ENCODE measurements at regions not wholly inside any gene's neighbourhood (a gene's known extent, or its start where the extent isn't known, plus 50 kb on each side); places are given as distances from the start of the nearest gene placed in this dataset.
"Not testable (repeated sequence)": the region's sequence is repeated elsewhere in the genome, so short reads cannot be mapped to it uniquely, and the experiment has no call there.

DNA sequence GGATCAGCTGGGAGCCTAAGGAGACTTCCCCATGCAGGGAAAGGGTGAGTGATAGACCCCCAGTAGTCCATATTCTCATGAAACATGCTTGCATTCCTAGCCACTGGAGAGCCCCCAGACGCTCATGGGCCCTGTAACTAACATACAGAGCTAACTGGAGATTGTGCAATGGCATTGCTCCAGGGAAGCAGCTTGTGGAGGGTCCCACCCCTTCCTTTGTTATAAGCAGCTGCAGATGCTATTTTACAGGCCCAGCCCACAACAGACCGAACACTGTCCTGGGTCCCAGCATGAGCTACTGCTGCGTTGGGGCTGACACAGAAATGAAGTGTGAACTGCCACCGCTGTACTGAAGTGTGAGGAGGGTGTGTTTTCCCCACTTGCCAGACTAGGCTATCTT lies 1465.7 kb upstream of the DIAPH2 start:
- DNase-seq, result no peak

GRCh38 chrX:95248386-95248785 lies 1436.3 kb upstream of the DIAPH2 start:
- no peak for DNase-seq

- DNase-seq, result peak; percentile 20
Measured at GRCh38 chrX:95290455-95290854, 1394.2 kb upstream of the DIAPH2 start.

DNA sequence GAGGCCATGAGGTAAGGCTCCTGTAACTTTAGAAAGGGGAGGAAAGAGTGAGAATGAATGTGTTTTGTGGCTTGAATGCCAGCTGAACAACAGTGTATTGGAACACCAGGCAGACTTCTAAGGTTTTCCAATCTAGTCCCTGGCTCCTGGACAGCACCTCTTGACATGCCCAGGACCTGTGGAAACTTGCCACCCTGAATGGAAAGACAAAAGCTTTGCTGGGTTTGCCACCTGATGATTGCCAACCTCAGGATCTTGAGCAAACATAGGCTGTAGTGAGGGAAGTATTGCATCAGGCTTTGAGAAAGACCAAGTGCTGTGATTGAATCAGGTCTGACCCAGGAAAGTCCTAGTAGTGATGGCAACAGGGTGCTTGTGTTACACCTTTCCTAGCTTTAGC lies 1393.1 kb upstream of the DIAPH2 start:
- DNase-seq, result no peak

- DNase-seq, result no peak
Measured at GRCh38 chrX:95318882-95319281, 1365.8 kb upstream of the DIAPH2 start.

DNA sequence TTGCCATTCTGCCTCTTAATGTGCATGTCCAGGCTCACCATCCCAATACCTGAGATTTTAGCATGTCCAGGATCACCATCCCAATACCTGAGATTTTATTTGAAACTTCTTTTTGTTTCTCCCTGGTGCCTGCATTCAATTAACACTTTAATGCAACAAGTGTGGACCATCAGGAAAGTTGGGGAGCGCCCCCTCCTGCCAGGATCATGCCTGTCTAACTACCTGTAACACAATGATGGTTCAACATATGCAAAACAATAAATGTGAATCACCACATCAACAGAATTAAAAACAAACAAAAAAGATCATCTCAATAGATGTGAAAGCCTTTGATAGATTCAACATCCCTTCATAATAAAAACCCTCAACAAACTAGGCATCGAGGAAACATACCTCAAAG lies 1359.5 kb upstream of the DIAPH2 start:
- DNase-seq, result no peak

GRCh38 chrX:95330292-95330691 lies 1354.3 kb upstream of the DIAPH2 start:
- DNase-seq, result no peak

DNA sequence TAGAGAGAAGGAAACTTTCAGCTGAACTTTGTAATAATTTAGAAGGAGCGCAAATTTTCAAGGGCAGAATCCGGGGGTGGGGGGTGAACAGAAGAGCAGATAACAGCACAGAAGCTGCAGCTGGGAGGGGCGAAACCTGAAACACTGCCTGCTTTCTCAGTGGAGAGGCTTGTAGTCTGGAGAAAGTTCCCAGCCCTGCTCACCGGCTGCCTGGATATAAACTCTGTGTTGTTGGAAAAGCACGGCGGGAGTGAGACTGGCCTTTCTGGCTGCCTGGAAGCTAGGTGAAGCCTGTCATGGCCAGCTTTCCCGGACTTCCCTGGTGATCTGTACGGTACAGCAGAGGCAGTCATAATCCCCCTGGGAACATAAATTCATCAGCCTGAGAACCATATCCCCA lies 1352.1 kb upstream of the DIAPH2 start:
- DNase-seq, result no peak

GRCh38 chrX:95346856-95347255 lies 1337.8 kb upstream of the DIAPH2 start:
- DNase-seq, result no peak

DNA sequence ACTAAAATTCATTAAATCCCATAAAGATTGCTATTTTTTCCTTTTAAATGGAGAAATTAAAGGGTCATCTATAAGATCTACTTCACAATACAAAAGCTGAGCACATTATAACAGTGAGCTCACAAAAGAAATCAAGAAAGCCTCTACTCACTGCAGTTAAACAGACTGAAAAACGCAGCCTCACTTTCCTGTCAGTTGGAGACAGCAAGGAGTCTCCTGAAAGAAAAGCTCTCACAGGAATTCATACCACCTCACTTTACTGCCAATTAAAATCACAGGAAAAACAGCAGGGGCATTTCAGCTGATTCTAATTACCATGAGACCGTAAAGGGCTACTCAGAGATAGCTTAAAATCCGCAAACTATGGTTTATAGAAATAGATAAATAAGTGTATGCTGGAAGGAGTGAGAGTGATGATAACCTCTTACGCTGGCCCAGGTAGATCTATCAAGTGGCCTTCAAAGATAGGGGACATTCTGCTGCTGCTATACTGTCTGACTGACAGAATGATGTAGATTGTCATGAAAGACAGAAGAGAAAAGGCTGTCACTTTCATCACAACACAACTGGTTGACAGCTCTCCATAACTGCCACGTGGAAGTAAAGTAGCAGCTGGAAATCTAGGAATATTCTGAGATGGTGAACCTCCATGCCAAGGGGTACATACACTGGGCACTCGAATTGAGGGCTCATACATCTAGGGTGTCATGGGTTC lies 1333.7 kb upstream of the DIAPH2 start:
- no peak for DNase-seq

DNA sequence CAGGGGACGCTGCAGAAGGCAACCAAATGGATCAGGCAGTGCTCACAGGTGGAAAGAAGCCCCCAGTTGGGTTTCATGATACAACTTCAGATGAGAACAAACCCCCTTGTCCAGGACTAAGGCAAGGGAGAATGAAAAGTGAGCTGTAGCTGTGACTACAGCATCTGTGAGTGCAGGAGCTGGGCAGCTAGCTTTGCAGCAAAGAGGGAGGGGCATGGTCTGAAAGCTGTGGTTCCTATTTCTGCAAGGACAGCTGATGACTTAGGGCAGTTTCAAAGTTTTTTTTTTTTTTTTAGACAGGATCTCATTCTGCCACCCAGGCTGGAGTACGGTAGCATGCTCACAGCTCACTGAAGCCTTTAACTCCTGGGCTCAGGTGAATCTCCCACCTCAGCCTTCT lies 1317.4 kb upstream of the DIAPH2 start:
- DNase-seq, result no peak

- no peak for DNase-seq
Measured at GRCh38 chrX:95382799-95383198, 1301.8 kb upstream of the DIAPH2 start.

DNA sequence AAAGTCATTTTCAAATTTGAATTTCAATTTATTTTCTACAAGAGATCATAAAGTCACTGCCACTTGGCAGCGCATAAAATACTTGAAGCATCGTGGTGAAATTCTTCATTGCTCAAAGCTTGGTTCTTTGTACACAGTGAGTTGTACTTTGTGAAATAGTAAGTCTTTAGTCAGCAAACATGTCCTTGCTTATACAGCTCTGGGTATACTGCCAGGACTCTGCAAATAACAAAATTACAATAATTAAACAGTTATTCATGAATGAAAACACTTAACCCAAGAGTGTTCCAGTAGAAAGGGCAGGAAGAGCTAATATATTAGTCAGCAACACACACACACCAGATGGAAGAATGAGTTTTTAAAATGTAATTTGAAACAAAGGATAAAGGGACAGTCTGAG lies 1300.9 kb upstream of the DIAPH2 start:
- no peak for DNase-seq

DNA sequence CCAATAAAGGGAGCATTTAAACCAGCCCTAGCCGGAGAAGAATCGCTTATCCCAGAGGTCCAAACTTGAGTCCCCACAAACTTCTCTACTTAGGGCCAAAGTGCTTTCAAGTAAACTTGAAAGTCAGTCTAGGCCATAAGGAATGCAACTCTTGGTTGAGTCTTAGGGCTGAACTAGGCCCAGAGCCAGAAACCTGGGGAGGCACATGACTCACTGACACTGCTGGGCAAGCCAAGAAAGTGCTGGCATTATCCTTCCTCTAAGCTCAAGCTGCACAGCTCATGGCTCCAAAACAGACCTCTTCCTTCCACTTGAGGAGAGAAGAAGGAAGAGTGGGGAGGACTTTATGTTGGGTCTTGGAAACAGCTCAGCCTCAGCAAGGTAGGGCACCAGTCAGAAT lies 1257.3 kb upstream of the DIAPH2 start:
- no peak for DNase-seq

DNA sequence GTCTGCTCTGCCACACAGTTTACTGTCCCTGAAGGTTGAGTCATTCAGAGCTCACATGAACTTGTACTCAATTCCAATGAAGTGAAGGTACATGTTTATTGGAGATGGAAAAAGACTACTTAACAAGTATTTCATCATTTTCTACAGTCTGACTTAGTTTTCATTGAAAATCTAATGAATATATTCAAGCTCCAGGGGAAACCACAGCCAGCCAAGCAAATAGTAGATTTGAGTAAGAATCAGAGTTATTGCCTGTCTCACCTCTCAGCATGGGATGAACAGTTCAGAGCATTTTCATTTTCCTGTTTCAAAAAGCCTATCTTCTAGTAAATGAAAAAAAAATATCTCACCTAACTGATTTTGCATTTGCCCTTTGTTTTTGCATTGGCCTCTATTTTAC lies 1249.4 kb upstream of the DIAPH2 start:
- no peak for DNase-seq

DNA sequence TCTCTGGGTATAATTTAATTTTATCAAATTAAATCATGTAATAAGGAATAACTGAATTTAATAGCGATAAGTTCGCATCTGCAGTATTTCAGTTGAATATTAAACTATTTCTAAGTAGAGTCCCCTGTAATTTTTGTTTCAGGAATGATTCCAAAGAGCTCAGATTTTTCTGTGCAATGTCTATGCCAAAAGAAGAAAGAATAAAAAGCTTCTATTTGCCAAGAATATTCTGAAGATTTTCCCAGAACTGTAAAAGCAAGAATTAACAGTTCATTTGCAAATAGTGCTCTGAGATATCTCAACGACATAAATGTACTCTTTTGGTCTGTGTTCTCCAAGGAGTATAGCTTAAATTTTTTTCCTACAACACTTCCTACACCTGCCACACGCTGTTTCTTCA lies 1242.8 kb upstream of the DIAPH2 start:
- DNase-seq, result no peak

- no peak for DNase-seq
Measured at GRCh38 chrX:95484781-95485180, 1199.9 kb upstream of the DIAPH2 start.

- no peak for DNase-seq
Measured at GRCh38 chrX:95505721-95506120, 1178.9 kb upstream of the DIAPH2 start.

DNA sequence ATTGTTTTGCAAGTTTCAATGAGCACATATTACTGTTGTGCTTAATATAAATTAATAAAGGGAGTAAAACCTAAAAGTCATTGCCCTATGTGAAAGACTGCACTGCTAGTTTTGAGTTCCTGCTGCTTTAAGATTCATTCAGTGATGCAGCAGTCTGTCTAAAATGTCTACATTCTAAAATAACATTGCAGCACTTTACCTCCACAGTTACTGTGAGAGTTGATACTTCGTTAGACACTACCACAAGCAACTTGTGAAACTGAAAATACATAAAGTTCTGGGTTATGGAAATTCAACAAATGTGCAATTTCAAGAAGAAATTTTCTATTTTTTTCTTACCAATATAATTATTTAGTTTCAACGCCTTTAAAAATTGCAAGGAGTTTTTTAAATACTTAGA lies 1175.2 kb upstream of the DIAPH2 start:
- no peak for DNase-seq

DNA sequence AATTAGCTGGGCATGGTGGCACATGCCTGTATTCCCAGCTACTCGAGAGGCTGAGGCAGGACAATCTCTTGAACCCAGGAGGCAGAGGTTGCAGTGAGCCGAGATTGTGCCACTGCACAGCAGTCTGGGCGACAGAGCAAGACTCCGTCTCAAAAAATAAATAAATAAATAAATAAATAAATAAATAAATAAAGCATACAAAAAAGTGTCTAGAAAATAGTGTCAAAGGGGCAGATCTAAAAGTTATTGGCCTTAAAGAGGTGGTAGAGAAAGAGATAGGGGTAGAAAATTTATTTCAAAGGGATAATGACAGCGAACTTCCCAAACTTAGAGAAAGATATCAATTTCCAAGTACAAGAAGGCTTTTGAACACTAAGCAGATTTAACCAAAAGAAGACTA lies 1160.6 kb upstream of the DIAPH2 start:
- DNase-seq, result not testable (repeated sequence)

DNA sequence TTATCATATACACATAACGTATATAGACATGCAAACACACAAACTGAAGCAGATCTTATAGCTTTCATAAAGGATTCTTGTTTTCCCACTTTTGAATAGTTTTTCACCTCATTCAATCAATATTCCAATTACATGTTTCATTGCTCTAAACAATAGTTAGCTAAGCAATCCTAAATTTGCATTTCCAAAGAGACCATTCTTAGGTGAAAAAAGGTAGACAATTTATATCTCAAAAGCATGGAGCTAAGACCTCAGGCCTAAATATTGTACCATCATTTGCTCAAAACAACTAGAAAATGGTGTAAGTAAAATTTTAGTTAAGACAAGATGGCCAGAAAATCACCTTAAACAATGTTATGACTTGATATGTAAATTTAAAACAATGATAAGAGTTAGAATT lies 1148.5 kb upstream of the DIAPH2 start:
- no peak for DNase-seq

GRCh38 chrX:95536661-95537060 lies 1148.0 kb upstream of the DIAPH2 start:
- no peak for DNase-seq

- DNase-seq, result no peak
Measured at GRCh38 chrX:95539041-95539440, 1145.6 kb upstream of the DIAPH2 start.

DNA sequence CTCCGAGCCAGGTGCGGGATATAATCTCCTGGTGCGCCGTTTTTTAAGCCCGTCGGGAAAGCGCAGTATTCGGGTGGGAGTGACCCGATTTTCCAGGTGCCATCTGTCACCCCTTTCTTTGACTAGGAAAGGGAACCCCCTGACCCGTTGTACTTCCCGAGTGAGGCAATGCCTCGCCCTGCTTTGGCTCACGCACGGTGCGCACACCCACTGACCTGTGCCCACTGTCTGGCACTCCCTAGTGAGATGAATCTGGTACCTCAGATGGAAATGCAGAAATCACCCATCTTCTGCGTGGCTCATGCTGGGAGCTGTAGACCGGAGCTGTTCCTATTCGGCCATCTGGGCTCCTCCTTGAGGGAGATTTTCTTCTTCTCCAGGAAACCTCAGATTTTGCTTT lies 1135.1 kb upstream of the DIAPH2 start:
- not testable (repeated sequence) for DNase-seq

GRCh38 chrX:95585321-95585720 lies 1099.3 kb upstream of the DIAPH2 start:
- DNase-seq, result no peak

DNA sequence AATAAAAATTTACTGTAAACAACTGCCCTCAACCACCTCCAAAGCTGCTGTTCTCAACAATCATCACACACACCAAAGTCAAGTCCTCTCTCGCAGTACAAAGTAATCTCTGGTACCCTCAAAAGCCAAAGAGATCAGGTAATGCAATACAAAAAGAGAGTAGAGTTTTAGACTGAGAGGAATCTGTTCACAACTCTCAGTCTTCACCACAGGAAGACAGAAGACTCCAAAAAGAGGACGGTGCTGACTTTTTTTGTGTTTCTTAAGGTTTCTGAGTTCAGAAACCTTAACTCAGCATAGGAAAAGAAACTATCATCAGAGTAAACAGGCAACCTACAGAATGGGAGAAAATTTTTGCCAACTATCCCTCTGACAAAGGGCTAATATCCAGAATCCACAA lies 1072.3 kb upstream of the DIAPH2 start:
- DNase-seq, result no peak
